ENCODE measurements at regions not wholly inside any gene's neighbourhood (a gene's known extent, or its start where the extent isn't known, plus 50 kb on each side); places are given as distances from the start of the nearest gene placed in this dataset.

DNA sequence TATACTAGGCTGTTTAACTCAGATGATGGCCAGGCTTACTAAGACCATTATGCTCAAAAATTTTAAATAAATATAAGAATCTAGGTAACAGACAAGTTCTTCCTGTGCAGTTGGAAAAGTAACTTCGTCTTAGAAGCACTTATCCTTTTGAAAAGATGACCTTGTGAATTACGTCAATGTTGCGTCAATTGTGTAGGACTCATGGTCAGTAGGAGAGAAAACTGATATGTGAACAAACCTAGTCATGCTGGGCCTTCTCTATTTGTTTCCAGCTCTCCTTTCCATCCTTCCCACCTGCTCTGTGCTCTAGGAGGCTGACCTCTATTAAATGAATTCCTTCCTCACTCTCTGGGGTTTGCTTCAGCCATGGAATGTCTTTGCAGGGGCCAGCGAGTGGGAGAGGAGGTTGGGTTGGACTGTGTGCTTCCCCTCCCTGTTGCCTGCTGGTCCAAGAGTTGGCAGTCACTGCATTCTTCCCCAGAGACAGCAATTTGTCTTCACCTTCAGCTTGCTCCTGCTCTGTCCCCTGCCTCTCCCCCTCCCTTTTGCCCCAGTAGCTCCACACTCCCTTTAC is 128.0 kb upstream of the TNFAIP3 start:
- Histone ChIP-seq H3K27ac (peak overlapping the region in 1 of 2 experiments; percentile 33; a peak in 1 of 6 replicates), H3K4me1 (peaks cover 6% of the 10 kb centered on the region; the same call in 2 of the 3 replicates), H3K4me3 (no peak overlapping the region), H3K4me2 (no peak overlapping the region), H3K9me3 (no peaks in the 10 kb centered on the region)
- WGBS (ENCODE audit: missing lambda C conversion rate), result 82% methylated on average over 4 of the region's 4 CpGs
- ChIA-PET POLR2A (no interaction called here), CTCF (no interaction called here)
- FAIRE-seq (no peak), DNase-seq (ENCODE audit: low read depth in 1 of 2, low spot score in 1 of 2) (no peak), ATAC-seq (no peak)
- TF ChIP-seq JUNB (IDR thresholded peaks at IDR 0.05) (no peak), GATA3 (IDR thresholded peaks at IDR 0.05; ENCODE audit: borderline replicate concordance) (no peak), HDAC2 (IDR thresholded peaks at IDR 0.05) (no peak), TFCP2L1 (CRISPR knock-in tag; IDR thresholded peaks at IDR 0.05) (no peak), ZSCAN20 (CRISPR knock-in tag; IDR thresholded peaks at IDR 0.05) (no peak), HEYL (CRISPR knock-in tag; IDR thresholded peaks at IDR 0.05) (no peak), HOXA7 (CRISPR knock-in tag; IDR thresholded peaks at IDR 0.05) (no peak), SREBF2 (IDR thresholded peaks at IDR 0.05) (no peak), TP53 (CRISPR knock-in tag; IDR thresholded peaks at IDR 0.05) (no peak), NPAS2 (CRISPR knock-in tag; IDR thresholded peaks at IDR 0.05; ENCODE audit: borderline replicate concordance) (no peak), NFE2L2 (conservative IDR thresholded peaks at IDR 0.05; ENCODE audit: low read length) (no peak), ESRRA (IDR thresholded peaks at IDR 0.05; ENCODE audit: borderline replicate concordance, low read length) (no peak), CHD4 (IDR thresholded peaks at IDR 0.05; ENCODE audit: borderline replicate concordance) (no peak), NR3C1 (IDR thresholded peaks at IDR 0.05) (no peak)
- TF ChIP-seq, protein P1, sequence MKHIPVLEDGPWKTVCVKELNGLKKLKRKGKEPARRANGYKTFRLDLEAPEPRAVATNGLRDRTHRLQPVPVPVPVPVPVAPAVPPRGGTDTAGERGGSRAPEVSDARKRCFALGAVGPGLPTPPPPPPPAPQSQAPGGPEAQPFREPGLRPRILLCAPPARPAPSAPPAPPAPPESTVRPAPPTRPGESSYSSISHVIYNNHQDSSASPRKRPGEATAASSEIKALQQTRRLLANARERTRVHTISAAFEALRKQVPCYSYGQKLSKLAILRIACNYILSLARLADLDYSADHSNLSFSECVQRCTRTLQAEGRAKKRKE (CRISPR knock-in tag; IDR thresholded peaks at IDR 0.05; ENCODE audit: low read depth), result no peak
- TF ChIP-seq, protein P2, sequence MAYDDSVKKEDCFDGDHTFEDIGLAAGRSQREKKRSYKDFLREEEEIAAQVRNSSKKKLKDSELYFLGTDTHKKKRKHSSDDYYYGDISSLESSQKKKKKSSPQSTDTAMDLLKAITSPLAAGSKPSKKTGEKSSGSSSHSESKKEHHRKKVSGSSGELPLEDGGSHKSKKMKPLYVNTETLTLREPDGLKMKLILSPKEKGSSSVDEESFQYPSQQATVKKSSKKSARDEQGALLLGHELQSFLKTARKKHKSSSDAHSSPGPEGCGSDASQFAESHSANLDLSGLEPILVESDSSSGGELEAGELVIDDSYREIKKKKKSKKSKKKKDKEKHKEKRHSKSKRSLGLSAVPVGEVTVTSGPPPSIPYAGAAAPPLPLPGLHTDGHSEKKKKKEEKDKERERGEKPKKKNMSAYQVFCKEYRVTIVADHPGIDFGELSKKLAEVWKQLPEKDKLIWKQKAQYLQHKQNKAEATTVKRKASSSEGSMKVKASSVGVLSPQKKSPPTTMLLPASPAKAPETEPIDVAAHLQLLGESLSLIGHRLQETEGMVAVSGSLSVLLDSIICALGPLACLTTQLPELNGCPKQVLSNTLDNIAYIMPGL (CRISPR knock-in tag; IDR thresholded peaks at IDR 0.05; ENCODE audit: borderline replicate concordance), result no peak
- TF ChIP-seq, protein P3, sequence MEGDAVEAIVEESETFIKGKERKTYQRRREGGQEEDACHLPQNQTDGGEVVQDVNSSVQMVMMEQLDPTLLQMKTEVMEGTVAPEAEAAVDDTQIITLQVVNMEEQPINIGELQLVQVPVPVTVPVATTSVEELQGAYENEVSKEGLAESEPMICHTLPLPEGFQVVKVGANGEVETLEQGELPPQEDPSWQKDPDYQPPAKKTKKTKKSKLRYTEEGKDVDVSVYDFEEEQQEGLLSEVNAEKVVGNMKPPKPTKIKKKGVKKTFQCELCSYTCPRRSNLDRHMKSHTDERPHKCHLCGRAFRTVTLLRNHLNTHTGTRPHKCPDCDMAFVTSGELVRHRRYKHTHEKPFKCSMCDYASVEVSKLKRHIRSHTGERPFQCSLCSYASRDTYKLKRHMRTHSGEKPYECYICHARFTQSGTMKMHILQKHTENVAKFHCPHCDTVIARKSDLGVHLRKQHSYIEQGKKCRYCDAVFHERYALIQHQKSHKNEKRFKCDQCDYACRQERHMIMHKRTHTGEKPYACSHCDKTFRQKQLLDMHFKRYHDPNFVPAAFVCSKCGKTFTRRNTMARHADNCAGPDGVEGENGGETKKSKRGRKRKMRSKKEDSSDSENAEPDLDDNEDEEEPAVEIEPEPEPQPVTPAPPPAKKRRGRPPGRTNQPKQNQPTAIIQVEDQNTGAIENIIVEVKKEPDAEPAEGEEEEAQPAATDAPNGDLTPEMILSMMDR (IDR thresholded peaks at IDR 0.05), result no peak
- TF ChIP-seq, protein P4, sequence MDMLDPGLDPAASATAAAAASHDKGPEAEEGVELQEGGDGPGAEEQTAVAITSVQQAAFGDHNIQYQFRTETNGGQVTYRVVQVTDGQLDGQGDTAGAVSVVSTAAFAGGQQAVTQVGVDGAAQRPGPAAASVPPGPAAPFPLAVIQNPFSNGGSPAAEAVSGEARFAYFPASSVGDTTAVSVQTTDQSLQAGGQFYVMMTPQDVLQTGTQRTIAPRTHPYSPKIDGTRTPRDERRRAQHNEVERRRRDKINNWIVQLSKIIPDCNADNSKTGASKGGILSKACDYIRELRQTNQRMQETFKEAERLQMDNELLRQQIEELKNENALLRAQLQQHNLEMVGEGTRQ (IDR thresholded peaks at IDR 0.05), result no peak

DNA sequence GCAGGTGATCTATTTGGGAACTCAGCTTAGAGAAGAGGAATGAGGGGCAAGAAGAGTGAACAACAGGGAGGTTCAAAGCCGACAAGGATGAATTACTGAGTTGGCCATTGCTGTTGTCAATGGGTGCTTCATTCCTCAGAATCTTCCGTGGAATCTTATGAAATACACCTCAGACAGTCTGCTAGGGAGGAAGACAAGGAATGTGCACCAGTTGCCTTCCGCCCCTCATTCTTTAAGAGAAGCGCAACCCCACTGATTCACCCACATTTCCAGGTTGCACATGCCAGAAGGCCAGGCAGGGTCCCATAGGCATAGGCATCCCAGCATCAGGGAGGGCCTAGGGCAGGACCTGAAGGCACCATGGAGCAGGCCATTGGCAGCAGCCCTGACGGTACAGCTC is 127.5 kb upstream of the TNFAIP3 start:
- Histone ChIP-seq H3K4me1 (peaks cover 6% of the 10 kb centered on the region; the same call in 2 of the 3 replicates), H3K4me3 (no peak overlapping the region), H3K9me3 (no peaks in the 10 kb centered on the region), H3K4me2 (no peak overlapping the region), H3K27ac (peak overlapping the region in 1 of 2 experiments; percentile 33; a peak in 1 of 6 replicates)
- DNase-seq (ENCODE audit: low read depth in 1 of 2, low spot score in 1 of 2), result no peak
- no peak for FAIRE-seq
- WGBS (ENCODE audit: missing lambda C conversion rate), result 84% methylated on average over 4 of the region's 5 CpGs
- ATAC-seq, result no peak
- ChIA-PET POLR2A (no interaction called here), CTCF (no interaction called here)
- no peak for TF ChIP-seq SREBF2 (IDR thresholded peaks at IDR 0.05)
- TF ChIP-seq ZFP36 (IDR thresholded peaks at IDR 0.05; ENCODE audit: borderline replicate concordance, partially characterized antibody), result no peak
- no peak for TF ChIP-seq PHF8 (IDR thresholded peaks at IDR 0.05; ENCODE audit: borderline replicate concordance, low read depth)
- TF ChIP-seq, protein P5, sequence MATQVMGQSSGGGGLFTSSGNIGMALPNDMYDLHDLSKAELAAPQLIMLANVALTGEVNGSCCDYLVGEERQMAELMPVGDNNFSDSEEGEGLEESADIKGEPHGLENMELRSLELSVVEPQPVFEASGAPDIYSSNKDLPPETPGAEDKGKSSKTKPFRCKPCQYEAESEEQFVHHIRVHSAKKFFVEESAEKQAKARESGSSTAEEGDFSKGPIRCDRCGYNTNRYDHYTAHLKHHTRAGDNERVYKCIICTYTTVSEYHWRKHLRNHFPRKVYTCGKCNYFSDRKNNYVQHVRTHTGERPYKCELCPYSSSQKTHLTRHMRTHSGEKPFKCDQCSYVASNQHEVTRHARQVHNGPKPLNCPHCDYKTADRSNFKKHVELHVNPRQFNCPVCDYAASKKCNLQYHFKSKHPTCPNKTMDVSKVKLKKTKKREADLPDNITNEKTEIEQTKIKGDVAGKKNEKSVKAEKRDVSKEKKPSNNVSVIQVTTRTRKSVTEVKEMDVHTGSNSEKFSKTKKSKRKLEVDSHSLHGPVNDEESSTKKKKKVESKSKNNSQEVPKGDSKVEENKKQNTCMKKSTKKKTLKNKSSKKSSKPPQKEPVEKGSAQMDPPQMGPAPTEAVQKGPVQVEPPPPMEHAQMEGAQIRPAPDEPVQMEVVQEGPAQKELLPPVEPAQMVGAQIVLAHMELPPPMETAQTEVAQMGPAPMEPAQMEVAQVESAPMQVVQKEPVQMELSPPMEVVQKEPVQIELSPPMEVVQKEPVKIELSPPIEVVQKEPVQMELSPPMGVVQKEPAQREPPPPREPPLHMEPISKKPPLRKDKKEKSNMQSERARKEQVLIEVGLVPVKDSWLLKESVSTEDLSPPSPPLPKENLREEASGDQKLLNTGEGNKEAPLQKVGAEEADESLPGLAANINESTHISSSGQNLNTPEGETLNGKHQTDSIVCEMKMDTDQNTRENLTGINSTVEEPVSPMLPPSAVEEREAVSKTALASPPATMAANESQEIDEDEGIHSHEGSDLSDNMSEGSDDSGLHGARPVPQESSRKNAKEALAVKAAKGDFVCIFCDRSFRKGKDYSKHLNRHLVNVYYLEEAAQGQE (IDR thresholded peaks at IDR 0.05), result no peak
- TF ChIP-seq ZSCAN20 (CRISPR knock-in tag; IDR thresholded peaks at IDR 0.05), result no peak
- TF ChIP-seq FOSB (CRISPR knock-in tag; IDR thresholded peaks at IDR 0.05), result no peak
- no peak for TF ChIP-seq FOSL2 (IDR thresholded peaks at IDR 0.05)
- no peak for TF ChIP-seq FOSL2 (CRISPR knock-in tag; IDR thresholded peaks at IDR 0.05)
- TF ChIP-seq TFCP2L1 (CRISPR knock-in tag; IDR thresholded peaks at IDR 0.05), result no peak

All from A549 (cell line).